NCI-H2196 treated with DMSO at 0.1 percent for 48 hours (cell line): ENCODE measurements at regions not wholly inside any gene's neighbourhood (a gene's known extent, or its start where the extent isn't known, plus 50 kb on each side); places are given as distances from the start of the nearest gene placed in this dataset.

Experiments
- DNase-seq: peaks from one replicate; lab custom pipeline; 2025; ENCODE audit not compliant: unreplicated experiment; lab: John Stamatoyannopoulos, UW

- no peak for DNase-seq
Measured at GRCh38 chr6:40197371-40197770, 263.1 kb upstream of the MOCS1 start.

- DNase-seq: no peak
Measured at GRCh38 chr6:40196135-40196518, 261.9 kb upstream of the MOCS1 start.

- no peak for DNase-seq
Measured at GRCh38 chr6:40195428-40196134, 261.3 kb upstream of the MOCS1 start.

GRCh38 chr6:40194447-40195170 lies 260.3 kb upstream of the MOCS1 start:
- DNase-seq: no peak

- DNase-seq: no peak
Measured at GRCh38 chr6:40192516-40192915, 258.3 kb upstream of the MOCS1 start.

- no peak for DNase-seq
Measured at GRCh38 chr6:40188931-40189330, 254.7 kb upstream of the MOCS1 start.

GRCh38 chr6:40187535-40188144 lies 253.4 kb upstream of the MOCS1 start:
- no peak for DNase-seq

GRCh38 chr6:40185486-40185885 lies 251.2 kb upstream of the MOCS1 start:
- DNase-seq: no peak

- DNase-seq: no peak
Measured at GRCh38 chr6:40183902-40184301, 249.6 kb upstream of the MOCS1 start.

GRCh38 chr6:40181367-40181766 lies 247.1 kb upstream of the MOCS1 start:
- no peak for DNase-seq

GRCh38 chr6:40180271-40180670 lies 246.0 kb upstream of the MOCS1 start:
- DNase-seq: no peak

GRCh38 chr6:40179496-40179895 lies 245.2 kb upstream of the MOCS1 start:
- DNase-seq: no peak

- DNase-seq: no peak
Measured at GRCh38 chr6:40177598-40177997, 243.3 kb upstream of the MOCS1 start.

GRCh38 chr6:40176152-40176551 lies 241.9 kb upstream of the MOCS1 start:
- no peak for DNase-seq

- no peak for DNase-seq
Measured at GRCh38 chr6:40172272-40172671, 238.0 kb upstream of the MOCS1 start.

- DNase-seq: no peak
Measured at GRCh38 chr6:40171343-40171742, 237.1 kb upstream of the MOCS1 start.

GRCh38 chr6:40170856-40171255 lies 236.6 kb upstream of the MOCS1 start:
- no peak for DNase-seq

- DNase-seq: no peak
Measured at GRCh38 chr6:40169878-40170277, 235.6 kb upstream of the MOCS1 start.

- DNase-seq: no peak
Measured at GRCh38 chr6:40166963-40167362, 232.7 kb upstream of the MOCS1 start.

- DNase-seq: no peak
Measured at GRCh38 chr6:40165036-40165709, 230.9 kb upstream of the MOCS1 start.

GRCh38 chr6:40164345-40164755 lies 230.1 kb upstream of the MOCS1 start:
- no peak for DNase-seq

GRCh38 chr6:40163924-40164323 lies 229.7 kb upstream of the MOCS1 start:
- no peak for DNase-seq
